SU-DHL-6 (cell line): ENCODE measurements at regions not wholly inside any gene's neighbourhood (a gene's known extent, or its start where the extent isn't known, plus 50 kb on each side); places are given as distances from the start of the nearest gene placed in this dataset.

Experiments used
- EZH2phosphoT487 ChIP-seq: fragments of 200-600 bp; sonication (generic), shearing (Covaris generic); conservative IDR thresholded peaks from 2 replicates; pipeline ENCODE4 v1.6.1; 2018; ENCODE audit warnings: mild to moderate bottlenecking, antibody characterized with exemption, low read length, moderate library complexity, mixed read lengths
- TF ChIP-seq, protein P1 (sequence below): fragments of 200-600 bp; sonication (generic); IDR thresholded peaks from one replicate; pipeline ENCODE4 v1.5.1; 2017; ENCODE audit warnings: antibody characterized with exemption, mild to moderate bottlenecking, low read length, moderate library complexity; ENCODE audit not compliant: insufficient read depth, poor library complexity, severe bottlenecking

DNA sequence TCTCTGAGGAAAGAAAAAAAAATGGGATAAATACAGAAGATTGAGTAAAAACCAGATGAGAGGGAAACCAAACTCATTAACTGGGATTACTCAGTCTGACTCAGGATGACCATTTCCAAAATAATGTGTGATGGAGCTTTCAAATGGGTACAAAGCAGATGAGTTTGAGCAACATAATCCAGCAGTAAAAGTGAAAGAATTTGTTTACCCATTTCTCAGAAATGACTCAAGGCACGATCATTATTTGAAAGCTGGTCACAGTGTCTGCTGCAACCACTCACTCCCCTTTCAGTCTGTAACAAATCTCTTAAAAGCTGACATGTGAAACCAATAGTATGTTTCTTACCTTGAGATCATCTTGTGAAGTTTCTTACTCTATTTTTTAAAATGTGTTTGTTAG lies 104.7 kb upstream of the KLF14 start:
- TF ChIP-seq, protein P1, sequence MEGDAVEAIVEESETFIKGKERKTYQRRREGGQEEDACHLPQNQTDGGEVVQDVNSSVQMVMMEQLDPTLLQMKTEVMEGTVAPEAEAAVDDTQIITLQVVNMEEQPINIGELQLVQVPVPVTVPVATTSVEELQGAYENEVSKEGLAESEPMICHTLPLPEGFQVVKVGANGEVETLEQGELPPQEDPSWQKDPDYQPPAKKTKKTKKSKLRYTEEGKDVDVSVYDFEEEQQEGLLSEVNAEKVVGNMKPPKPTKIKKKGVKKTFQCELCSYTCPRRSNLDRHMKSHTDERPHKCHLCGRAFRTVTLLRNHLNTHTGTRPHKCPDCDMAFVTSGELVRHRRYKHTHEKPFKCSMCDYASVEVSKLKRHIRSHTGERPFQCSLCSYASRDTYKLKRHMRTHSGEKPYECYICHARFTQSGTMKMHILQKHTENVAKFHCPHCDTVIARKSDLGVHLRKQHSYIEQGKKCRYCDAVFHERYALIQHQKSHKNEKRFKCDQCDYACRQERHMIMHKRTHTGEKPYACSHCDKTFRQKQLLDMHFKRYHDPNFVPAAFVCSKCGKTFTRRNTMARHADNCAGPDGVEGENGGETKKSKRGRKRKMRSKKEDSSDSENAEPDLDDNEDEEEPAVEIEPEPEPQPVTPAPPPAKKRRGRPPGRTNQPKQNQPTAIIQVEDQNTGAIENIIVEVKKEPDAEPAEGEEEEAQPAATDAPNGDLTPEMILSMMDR = no peak
- no peak for TF ChIP-seq EZH2phosphoT487
